A549 (cell line): ENCODE measurements at regions not wholly inside any gene's neighbourhood (a gene's known extent, or its start where the extent isn't known, plus 50 kb on each side); places are given as distances from the start of the nearest gene placed in this dataset.

Experiments
- ATAC-seq, 2 experiments: fragments of 200-7000 bp in 1 of 2; fragments of >200 bp in 1 of 2; cut with Nextera tagmentation in 1 of 2; cut with Tn5 transposase in 1 of 2; 3 replicates each; pipeline versions ENCODE4 v1.8.0 to v1.9.1; 2018 to 2020; ENCODE audit warnings: mild to moderate bottlenecking in 1 of 2, moderate library complexity in 1 of 2
- CTCF ChIA-PET: fragments of 300-600 bp; sonication (Branson Sonifier 250); formaldehyde crosslinking; extraction: SDS; loops from one replicate; lab custom pipeline; 2021; ENCODE audit warnings: antibody characterized with exemption, inconsistent platforms; lab: Yijun Ruan, JAX
- POLR2A ChIA-PET: fragments of 350-600 bp; formaldehyde crosslinking; extraction: SDS; loops from one replicate; lab custom pipeline; 2021; ENCODE audit warnings: antibody characterized with exemption, inconsistent platforms; lab: Yijun Ruan, JAX
- DNase-seq, 2 experiments: peaks; one replicate each; pipeline versions ENCODE4 v3.0.0 to v3.0.0-alpha.2; 2011 to 2016; ENCODE audit warnings: low read depth in 1 of 2, low spot score in 1 of 2
- FAIRE-seq: peaks from 2 replicates; lab custom pipeline; 2011; peaks lifted over from hg19 to GRCh38; lab: Jason Lieb, UNC
- H3K27ac ChIP-seq, 2 experiments: fragments of >200 bp; sonication (Bioruptor Twin); formaldehyde crosslinking; 3 replicates each; pipeline ENCODE4 v1.5.1; 2016 to 2017
- H3K4me1 ChIP-seq: fragments of >200 bp; sonication (Bioruptor Twin); formaldehyde crosslinking; 3 replicates; pipeline ENCODE4 v1.6.1; 2016
- H3K4me2 ChIP-seq: fragments of >200 bp; sonication (Bioruptor Twin); formaldehyde crosslinking; 3 replicates; pipeline ENCODE4 v1.6.1; 2016
- H3K4me3 ChIP-seq: fragments of >200 bp; sonication (Bioruptor Twin); formaldehyde crosslinking; 3 replicates; pipeline ENCODE4 v1.5.1; 2016
- H3K9me3 ChIP-seq: fragments of >200 bp; sonication (Bioruptor Twin); formaldehyde crosslinking; 3 replicates; pipeline ENCODE4 v1.6.1; 2016
- BHLHE40 ChIP-seq: IDR thresholded peaks from 2 replicates; pipeline ENCODE4 v1.6.1; 2012; ENCODE audit warnings: low read depth, low read length, inconsistent platforms
- CBX2 ChIP-seq: fragments of 200-600 bp; sonication (generic); IDR thresholded peaks from 2 replicates; pipeline ENCODE4 v1.6.1; 2016; ENCODE audit warnings: low read depth, mild to moderate bottlenecking, borderline replicate concordance
- CHD4 ChIP-seq: fragments of 200-600 bp; sonication (generic); IDR thresholded peaks from 2 replicates; pipeline ENCODE4 v1.6.1; 2016; ENCODE audit warnings: antibody characterized with exemption, mild to moderate bottlenecking, borderline replicate concordance
- E2F6 ChIP-seq: IDR thresholded peaks from 2 replicates; pipeline ENCODE4 v1.6.1; 2012; ENCODE audit warnings: low read depth, borderline replicate concordance
- EP300 ChIP-seq, 2 experiments: fragments of >200 bp; sonication (Bioruptor Twin); formaldehyde crosslinking; IDR thresholded peaks; 2 replicates in 1 of 2; 3 replicates in 1 of 2; pipeline ENCODE4 v1.6.1; 2016 to 2017
- HDAC2 ChIP-seq: fragments of 200-600 bp; sonication (generic); IDR thresholded peaks from 2 replicates; pipeline ENCODE4 v1.6.1; 2016
- JUNB ChIP-seq: fragments of >200 bp; sonication (Bioruptor Twin); formaldehyde crosslinking; IDR thresholded peaks from 2 replicates; pipeline ENCODE4 v1.6.1; 2016
- KDM5A ChIP-seq: fragments of 200-600 bp; sonication (generic); IDR thresholded peaks from 2 replicates; pipeline ENCODE4 v1.6.1; 2016; ENCODE audit warnings: antibody characterized with exemption, mild to moderate bottlenecking
- MAFK ChIP-seq: fragments of 450-650 bp; IDR thresholded peaks from 2 replicates; pipeline ENCODE4 v1.6.1; 2014; ENCODE audit not compliant: partially characterized antibody
- MAX ChIP-seq: IDR thresholded peaks from 2 replicates; pipeline ENCODE4 v1.6.1; 2012
- NFE2L2 ChIP-seq: fragments of 150-350 bp; conservative IDR thresholded peaks from 2 replicates; pipeline ENCODE4 v1.6.1; 2014; ENCODE audit warnings: low read length
- PBX3 ChIP-seq: IDR thresholded peaks from 2 replicates; pipeline ENCODE4 v1.6.1; 2012
- PHF8 ChIP-seq: fragments of 200-600 bp; sonication (generic); IDR thresholded peaks from 2 replicates; pipeline ENCODE4 v1.6.1; 2016; ENCODE audit warnings: low read depth, mild to moderate bottlenecking, antibody characterized with exemption, moderate library complexity, borderline replicate concordance
- RFX5 ChIP-seq: fragments of 450-650 bp; IDR thresholded peaks from 2 replicates; pipeline ENCODE4 v1.7.1; 2014; ENCODE audit warnings: antibody characterized with exemption, mild to moderate bottlenecking, moderate library complexity
- ZC3H11A ChIP-seq: fragments of 450-650 bp; IDR thresholded peaks from 2 replicates; pipeline ENCODE4 v1.6.1; 2014; ENCODE audit warnings: antibody characterized with exemption, mild to moderate bottlenecking
- WGBS: methylation state at CpG from one replicate; pipeline ENCODE4 v1.1.6; 2017; ENCODE audit errors: missing lambda C conversion rate; 5-methylcytosine and 5-hydroxymethylcytosine counted together
- TF ChIP-seq, protein P1 (sequence below): fragments of 450-650 bp; IDR thresholded peaks from 2 replicates; pipeline ENCODE4 v1.6.1; 2014; ENCODE audit warnings: antibody characterized with exemption
- TF ChIP-seq, protein P2 (sequence below): fragments of 150-350 bp; IDR thresholded peaks from 2 replicates; pipeline ENCODE4 v1.6.1; 2014; ENCODE audit warnings: low read depth, mild to moderate bottlenecking, low read length

DNA sequence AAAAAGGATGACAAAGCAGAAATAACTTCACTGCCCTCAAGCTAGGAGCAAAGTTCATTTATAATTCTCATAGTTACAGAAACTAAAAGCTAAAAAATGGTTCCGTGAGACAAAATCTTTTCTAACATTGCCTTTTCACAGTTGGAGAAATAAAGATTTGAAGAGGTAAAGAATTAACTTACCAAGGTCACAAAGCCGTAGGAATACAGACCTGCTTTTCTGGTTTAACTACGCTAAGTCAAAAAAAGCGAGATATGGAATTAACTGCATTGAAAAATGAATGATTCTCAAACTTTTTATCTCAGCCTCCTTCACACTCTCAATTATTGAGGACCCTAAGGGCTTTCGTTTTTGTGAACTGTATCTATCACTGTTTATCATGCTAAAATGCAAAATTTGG lies 95.3 kb downstream of the SLC17A6 start:
- DNase-seq, result no peak
- FAIRE-seq, result no peak
- TF ChIP-seq ZC3H11A, result no peak
- TF ChIP-seq MAFK, result peak; percentile 11
- POLR2A ChIA-PET, result no interaction called here
- Histone ChIP-seq H3K4me3 (no peak overlapping the region), H3K4me1 (no peaks in the 10 kb centered on the region), H3K4me2 (no peak overlapping the region), H3K27ac (no peak overlapping the region), H3K9me3 (no peaks in the 10 kb centered on the region)
- WGBS, result 34% methylated on average over 5 of the region's 5 CpGs
- CTCF ChIA-PET, result no interaction called here
- no peak for ATAC-seq

GRCh38 chr11:22433094-22433455 lies 94.9 kb downstream of the SLC17A6 start:
- Histone ChIP-seq H3K4me3 (no peak overlapping the region), H3K9me3 (no peaks in the 10 kb centered on the region), H3K4me2 (no peak overlapping the region), H3K4me1 (no peaks in the 10 kb centered on the region), H3K27ac (no peak overlapping the region)
- FAIRE-seq (no peak), DNase-seq (no peak), ATAC-seq (no peak)
- ChIA-PET CTCF (no interaction called here), POLR2A (no interaction called here)
- TF ChIP-seq CBX2 (no peak), E2F6 (no peak)
- WGBS, result 58% methylated on average over 5 of the region's 5 CpGs

GRCh38 chr11:22432291-22433093 lies 94.3 kb downstream of the SLC17A6 start:
- DNase-seq (no peak), ATAC-seq (no peak), FAIRE-seq (no peak)
- no peak overlapping the region for H3K27ac ChIP-seq
- no peak overlapping the region for H3K4me2 ChIP-seq
- TF ChIP-seq BHLHE40 (no peak), PHF8 (no peak), ZC3H11A (no peak), PBX3 (no peak), E2F6 (no peak), RFX5 (no peak), CHD4 (no peak), MAFK (no peak), JUNB (no peak), MAX (no peak), NFE2L2 (no peak)
- TF ChIP-seq, protein P1, sequence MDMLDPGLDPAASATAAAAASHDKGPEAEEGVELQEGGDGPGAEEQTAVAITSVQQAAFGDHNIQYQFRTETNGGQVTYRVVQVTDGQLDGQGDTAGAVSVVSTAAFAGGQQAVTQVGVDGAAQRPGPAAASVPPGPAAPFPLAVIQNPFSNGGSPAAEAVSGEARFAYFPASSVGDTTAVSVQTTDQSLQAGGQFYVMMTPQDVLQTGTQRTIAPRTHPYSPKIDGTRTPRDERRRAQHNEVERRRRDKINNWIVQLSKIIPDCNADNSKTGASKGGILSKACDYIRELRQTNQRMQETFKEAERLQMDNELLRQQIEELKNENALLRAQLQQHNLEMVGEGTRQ, result no peak
- TF ChIP-seq, protein P2, sequence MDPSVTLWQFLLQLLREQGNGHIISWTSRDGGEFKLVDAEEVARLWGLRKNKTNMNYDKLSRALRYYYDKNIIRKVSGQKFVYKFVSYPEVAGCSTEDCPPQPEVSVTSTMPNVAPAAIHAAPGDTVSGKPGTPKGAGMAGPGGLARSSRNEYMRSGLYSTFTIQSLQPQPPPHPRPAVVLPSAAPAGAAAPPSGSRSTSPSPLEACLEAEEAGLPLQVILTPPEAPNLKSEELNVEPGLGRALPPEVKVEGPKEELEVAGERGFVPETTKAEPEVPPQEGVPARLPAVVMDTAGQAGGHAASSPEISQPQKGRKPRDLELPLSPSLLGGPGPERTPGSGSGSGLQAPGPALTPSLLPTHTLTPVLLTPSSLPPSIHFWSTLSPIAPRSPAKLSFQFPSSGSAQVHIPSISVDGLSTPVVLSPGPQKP, result no peak
- H3K9me3 ChIP-seq, result no peaks in the 10 kb centered on the region
- H3K4me1 ChIP-seq, result no peaks in the 10 kb centered on the region
- CTCF ChIA-PET, result no interaction called here
- POLR2A ChIA-PET, result no interaction called here
- H3K4me3 ChIP-seq, result no peak overlapping the region
- WGBS, result 65% methylated on average over 39 of the region's 40 CpGs

- ATAC-seq, result no peak
- no peak for FAIRE-seq
- H3K4me3 ChIP-seq, result no peak overlapping the region
- no peak for DNase-seq
- CTCF ChIA-PET, result no interaction called here
- no peaks in the 10 kb centered on the region for H3K9me3 ChIP-seq
- 15% methylated on average over 3 of the region's 3 CpGs for WGBS
- TF ChIP-seq KDM5A (no peak), HDAC2 (no peak), EP300 (IDR thresholded peaks at IDR 0.05) (no peak)
- H3K4me1 ChIP-seq, result no peaks in the 10 kb centered on the region
- H3K4me2 ChIP-seq, result no peak overlapping the region
- no peak overlapping the region for H3K27ac ChIP-seq
- POLR2A ChIA-PET, result no interaction called here
These were observed 92.9 kb downstream of the SLC17A6 start for GRCh38 chr11:22431106-22431505.
